ENCODE measurements at regions not wholly inside any gene's neighbourhood (a gene's known extent, or its start where the extent isn't known, plus 50 kb on each side); places are given as distances from the start of the nearest gene placed in this dataset.

DNA sequence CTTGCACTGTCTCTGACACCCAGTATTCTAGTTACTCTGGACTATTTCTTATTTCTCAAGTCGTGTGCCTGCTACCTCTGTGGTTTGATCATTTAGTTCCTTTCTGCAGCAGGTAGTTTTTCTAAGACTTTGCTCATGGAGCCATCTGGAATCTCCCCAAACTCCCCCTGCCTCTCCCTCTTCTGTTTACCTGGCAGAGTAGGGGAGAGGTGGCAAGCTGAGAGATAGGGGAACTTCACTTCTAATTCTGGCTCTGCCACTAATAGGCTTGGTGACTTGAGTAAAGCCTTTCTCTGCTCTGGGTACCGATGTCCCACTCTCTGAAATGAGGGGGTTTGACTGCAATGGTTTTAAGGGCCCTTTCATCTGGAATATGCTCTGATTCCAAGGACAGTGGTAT, 141.3 kb downstream of the CPEB2 start:
- Histone ChIP-seq H3K27ac (no peak overlapping the region), H3K4me3 (no peak overlapping the region), H3K4me1 (no peaks in the 10 kb centered on the region), H3K36me3 (replicated peaks in 1 of 2; ENCODE audit: insufficient read depth in 1 of 2, low read depth in 2 of 2) (no peaks in the 10 kb centered on the region), H3K9me3 (no peaks in the 10 kb centered on the region), H3K27me3 (no peaks in the 10 kb centered on the region)
- TF ChIP-seq, protein P1, sequence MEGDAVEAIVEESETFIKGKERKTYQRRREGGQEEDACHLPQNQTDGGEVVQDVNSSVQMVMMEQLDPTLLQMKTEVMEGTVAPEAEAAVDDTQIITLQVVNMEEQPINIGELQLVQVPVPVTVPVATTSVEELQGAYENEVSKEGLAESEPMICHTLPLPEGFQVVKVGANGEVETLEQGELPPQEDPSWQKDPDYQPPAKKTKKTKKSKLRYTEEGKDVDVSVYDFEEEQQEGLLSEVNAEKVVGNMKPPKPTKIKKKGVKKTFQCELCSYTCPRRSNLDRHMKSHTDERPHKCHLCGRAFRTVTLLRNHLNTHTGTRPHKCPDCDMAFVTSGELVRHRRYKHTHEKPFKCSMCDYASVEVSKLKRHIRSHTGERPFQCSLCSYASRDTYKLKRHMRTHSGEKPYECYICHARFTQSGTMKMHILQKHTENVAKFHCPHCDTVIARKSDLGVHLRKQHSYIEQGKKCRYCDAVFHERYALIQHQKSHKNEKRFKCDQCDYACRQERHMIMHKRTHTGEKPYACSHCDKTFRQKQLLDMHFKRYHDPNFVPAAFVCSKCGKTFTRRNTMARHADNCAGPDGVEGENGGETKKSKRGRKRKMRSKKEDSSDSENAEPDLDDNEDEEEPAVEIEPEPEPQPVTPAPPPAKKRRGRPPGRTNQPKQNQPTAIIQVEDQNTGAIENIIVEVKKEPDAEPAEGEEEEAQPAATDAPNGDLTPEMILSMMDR (IDR thresholded peaks at IDR 0.05) = no peak
- TF ChIP-seq POLR2A (IDR thresholded peaks at IDR 0.05) = no peak
- 66 to 77% methylated on average over 2 of the region's 2 CpGs for WGBS, 2 donors
- DNase-seq (no peak), ATAC-seq (no peak)
- intact Hi-C loops (cut with DNase I) = no loop called here

DNA sequence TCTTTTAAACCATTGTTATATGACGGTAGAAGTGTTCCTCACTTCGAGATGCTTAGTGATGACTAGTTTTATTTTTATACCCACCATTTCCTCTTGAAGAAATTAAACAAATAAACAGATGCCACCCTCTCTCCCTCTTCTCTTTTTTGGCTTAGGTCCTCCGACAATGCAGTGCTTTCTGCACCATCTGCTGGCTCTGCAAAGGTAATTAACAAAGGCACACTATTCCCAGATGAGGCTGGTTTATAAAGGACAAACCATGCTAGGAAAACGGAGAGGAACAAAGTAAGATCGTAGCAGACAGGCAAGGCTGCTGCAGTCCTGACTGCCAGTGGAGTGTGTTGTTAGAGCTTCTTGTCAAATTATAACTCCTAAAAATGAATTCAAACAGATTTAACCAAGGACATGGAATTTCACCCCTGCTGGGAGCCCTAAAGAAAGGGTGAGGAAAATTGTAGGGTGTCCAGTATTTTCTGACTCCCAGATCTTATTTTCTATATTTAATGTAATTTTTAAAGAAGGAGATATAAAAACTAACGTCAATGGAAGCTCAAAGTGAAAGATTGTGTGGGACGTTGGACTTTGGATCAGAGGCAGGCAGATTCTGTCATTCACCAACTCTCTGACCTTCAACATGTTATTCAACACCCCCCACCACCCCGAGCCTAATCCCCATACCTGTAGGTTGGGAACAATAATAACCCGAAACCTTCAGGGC, 142.1 kb downstream of the CPEB2 start:
- DNase-seq (no peak), ATAC-seq (no peak)
- intact Hi-C loops (cut with DNase I) = no loop called here
- Histone ChIP-seq H3K4me3 (no peak overlapping the region), H3K36me3 (replicated peaks in 1 of 2; ENCODE audit: insufficient read depth in 1 of 2, low read depth in 2 of 2) (no peaks in the 10 kb centered on the region), H3K4me1 (peaks cover 2% of the 10 kb centered on the region), H3K9me3 (no peaks in the 10 kb centered on the region), H3K27ac (no peak overlapping the region), H3K27me3 (no peaks in the 10 kb centered on the region)
- WGBS, 2 donors = 38 to 40% methylated on average over 9 of the region's 9 CpGs
- TF ChIP-seq POLR2A (IDR thresholded peaks at IDR 0.05) = no peak
- TF ChIP-seq, protein P1 (IDR thresholded peaks at IDR 0.05) = no peak

DNA sequence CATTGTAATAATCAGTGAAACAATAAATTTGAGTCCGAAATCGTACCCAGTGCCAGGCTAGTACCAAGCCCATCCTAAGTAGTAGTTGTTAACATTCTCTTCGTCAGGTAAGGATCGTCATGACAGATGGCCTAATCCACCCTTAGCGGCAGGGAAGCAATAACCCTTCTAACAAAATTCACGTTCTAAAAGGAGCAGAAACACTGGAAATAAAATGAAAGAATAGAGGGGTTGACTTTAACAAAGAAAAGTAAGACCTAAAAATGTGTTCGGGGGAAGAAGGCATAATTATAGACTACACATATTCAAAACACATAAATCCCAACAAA, 142.7 kb downstream of the CPEB2 start:
- H3K4me3 ChIP-seq = no peak overlapping the region
- no peak for ATAC-seq
- peaks cover 8% of the 10 kb centered on the region for H3K4me1 ChIP-seq
- intact Hi-C loops (cut with DNase I) = no loop called here
- no peaks in the 10 kb centered on the region for H3K9me3 ChIP-seq
- no peak for DNase-seq
- H3K27ac ChIP-seq = no peak overlapping the region
- H3K27me3 ChIP-seq = no peaks in the 10 kb centered on the region
- 74 to 84% methylated on average over 7 of the region's 7 CpGs for WGBS, 2 donors
- H3K36me3 ChIP-seq (replicated peaks in 1 of 2; ENCODE audit: insufficient read depth in 1 of 2, low read depth in 2 of 2) = no peaks in the 10 kb centered on the region
- TF ChIP-seq, protein P1 (IDR thresholded peaks at IDR 0.05) = no peak
- TF ChIP-seq POLR2A (IDR thresholded peaks at IDR 0.05) = no peak

DNA sequence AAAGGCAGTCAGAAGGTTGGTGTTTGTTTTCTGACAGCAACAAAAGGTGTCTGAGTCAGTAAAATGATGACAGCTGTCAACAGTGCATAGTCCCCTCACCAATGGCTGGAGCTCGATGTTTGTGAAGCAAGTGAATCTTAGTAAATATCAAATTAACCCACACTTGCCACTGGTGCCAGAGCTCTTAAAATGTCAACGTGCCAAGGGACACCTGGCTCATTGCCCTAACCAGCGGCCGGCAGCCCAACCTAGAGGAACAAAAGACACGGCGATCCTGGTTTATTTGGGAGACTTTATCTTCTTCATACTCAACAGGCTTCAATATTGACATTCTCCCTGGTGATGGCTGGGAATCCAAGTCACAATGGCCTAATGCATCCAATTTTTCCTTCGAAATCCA, 143.4 kb downstream of the CPEB2 start:
- Histone ChIP-seq H3K4me1 (peaks cover 12% of the 10 kb centered on the region), H3K9me3 (no peaks in the 10 kb centered on the region), H3K4me3 (no peak overlapping the region), H3K27me3 (no peaks in the 10 kb centered on the region), H3K36me3 (replicated peaks in 1 of 2; ENCODE audit: insufficient read depth in 1 of 2, low read depth in 2 of 2) (no peaks in the 10 kb centered on the region), H3K27ac (no peak overlapping the region)
- intact Hi-C loops (cut with DNase I) = no loop called here
- no peak for DNase-seq
- TF ChIP-seq, protein P1 (IDR thresholded peaks at IDR 0.05) = no peak
- no peak for TF ChIP-seq POLR2A (IDR thresholded peaks at IDR 0.05)
- 45 to 58% methylated on average over 5 to 7 of the region's 7 CpGs for WGBS, 2 donors
- ATAC-seq = no peak

DNA sequence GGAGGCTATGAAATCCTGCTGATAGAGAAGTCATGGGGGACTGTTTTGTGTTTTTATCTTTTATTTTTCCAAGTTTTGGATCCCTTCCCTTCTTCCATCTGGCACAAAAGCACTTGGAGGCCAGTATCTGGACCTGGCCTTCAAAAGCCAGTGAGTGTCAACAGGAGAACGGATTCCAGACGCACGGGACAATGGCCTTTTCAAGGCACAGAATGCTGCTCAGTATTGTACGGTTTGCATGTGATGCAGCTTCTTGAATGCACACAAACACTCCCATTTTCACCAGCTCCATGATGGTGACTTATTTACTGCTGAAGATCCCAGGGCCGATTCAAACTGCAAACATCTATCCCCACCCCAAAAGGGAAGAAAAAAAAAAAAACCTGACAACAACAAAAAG, 145.4 kb downstream of the CPEB2 start:
- no peaks in the 10 kb centered on the region for H3K36me3 ChIP-seq (replicated peaks in 1 of 2; ENCODE audit: insufficient read depth in 1 of 2, low read depth in 2 of 2)
- no peak overlapping the region for H3K4me3 ChIP-seq
- intact Hi-C loops (cut with DNase I) = no loop called here
- H3K27me3 ChIP-seq = no peaks in the 10 kb centered on the region
- ATAC-seq (no peak), DNase-seq (no peak)
- H3K4me1 ChIP-seq = peaks cover 12% of the 10 kb centered on the region
- no peak for TF ChIP-seq POLR2A (IDR thresholded peaks at IDR 0.05)
- TF ChIP-seq, protein P1 (IDR thresholded peaks at IDR 0.05) = no peak
- H3K9me3 ChIP-seq = no peaks in the 10 kb centered on the region
- no peak overlapping the region for H3K27ac ChIP-seq
- WGBS, 2 donors = 8 to 30% methylated on average over 5 of the region's 5 CpGs

Measured in body of pancreas (tissue), 4 donors.